ENCODE measurements at regions not wholly inside any gene's neighbourhood (a gene's known extent, or its start where the extent isn't known, plus 50 kb on each side); places are given as distances from the start of the nearest gene placed in this dataset.
"Not testable (repeated sequence)": the region's sequence is repeated elsewhere in the genome, so short reads cannot be mapped to it uniquely, and the experiment has no call there.

- H3K27ac ChIP-seq; intact Hi-C loops (cut with DNase I); H3K36me3 ChIP-seq; H3K4me1 ChIP-seq; DNase-seq; H3K9me3 ChIP-seq; ATAC-seq; H3K4me3 ChIP-seq; H3K27me3 ChIP-seq: not testable (repeated sequence)
- WGBS, 4 donors: 79 to 86% (median 82%) methylated on average over 7 of the region's 7 CpGs
Observed at GRCh38 chr1:91207691-91208090, 185.9 kb upstream of the ZNF644 start.

DNA sequence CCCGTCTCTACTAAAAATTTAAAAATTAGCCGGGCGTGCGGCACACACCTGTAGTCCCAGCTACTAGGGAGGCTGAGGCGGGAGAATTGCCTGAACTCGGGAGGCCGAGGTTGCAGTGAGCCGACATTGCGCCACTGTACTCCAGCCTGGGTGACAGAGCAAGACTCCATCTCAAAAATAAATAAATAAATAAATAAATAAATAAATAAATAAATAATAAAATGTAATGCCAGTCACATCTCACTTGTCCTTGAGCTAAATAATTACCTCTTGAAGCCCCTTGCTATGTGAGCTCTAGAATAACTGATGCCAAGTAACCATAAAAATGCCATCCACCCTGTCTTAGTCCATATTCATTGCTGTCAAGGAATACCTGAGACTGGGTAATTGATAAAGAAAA, 182.3 kb upstream of the ZNF644 start:
- H3K36me3 ChIP-seq; H3K4me3 ChIP-seq; H3K27me3 ChIP-seq; H3K27ac ChIP-seq; DNase-seq; H3K4me1 ChIP-seq; H3K9me3 ChIP-seq; intact Hi-C loops (cut with DNase I); ATAC-seq: not testable (repeated sequence)
- WGBS, 4 donors: 94 to 98% (median 97%) methylated on average over 9 of the region's 9 CpGs

GRCh38 chr1:91201694-91202093, 179.9 kb upstream of the ZNF644 start:
- no peak for DNase-seq
- Histone ChIP-seq H3K4me1 (no peaks in the 10 kb centered on the region), H3K27ac (no peak overlapping the region), H3K9me3 (no peaks in the 10 kb centered on the region), H3K4me3 (no peak overlapping the region), H3K27me3 (peaks cover 0 to 8% (median 0%) of the 10 kb centered on the region in 9 donors), H3K36me3 (no peaks in the 10 kb centered on the region)
- 69 to 76% (median 71%) methylated on average over 1 of the region's 1 CpG for WGBS, 4 donors
- no peak for ATAC-seq
- intact Hi-C loops (cut with DNase I): no loop called here
- TF ChIP-seq POLR2A (IDR thresholded peaks at IDR 0.05): no peak
- TF ChIP-seq, protein P1, sequence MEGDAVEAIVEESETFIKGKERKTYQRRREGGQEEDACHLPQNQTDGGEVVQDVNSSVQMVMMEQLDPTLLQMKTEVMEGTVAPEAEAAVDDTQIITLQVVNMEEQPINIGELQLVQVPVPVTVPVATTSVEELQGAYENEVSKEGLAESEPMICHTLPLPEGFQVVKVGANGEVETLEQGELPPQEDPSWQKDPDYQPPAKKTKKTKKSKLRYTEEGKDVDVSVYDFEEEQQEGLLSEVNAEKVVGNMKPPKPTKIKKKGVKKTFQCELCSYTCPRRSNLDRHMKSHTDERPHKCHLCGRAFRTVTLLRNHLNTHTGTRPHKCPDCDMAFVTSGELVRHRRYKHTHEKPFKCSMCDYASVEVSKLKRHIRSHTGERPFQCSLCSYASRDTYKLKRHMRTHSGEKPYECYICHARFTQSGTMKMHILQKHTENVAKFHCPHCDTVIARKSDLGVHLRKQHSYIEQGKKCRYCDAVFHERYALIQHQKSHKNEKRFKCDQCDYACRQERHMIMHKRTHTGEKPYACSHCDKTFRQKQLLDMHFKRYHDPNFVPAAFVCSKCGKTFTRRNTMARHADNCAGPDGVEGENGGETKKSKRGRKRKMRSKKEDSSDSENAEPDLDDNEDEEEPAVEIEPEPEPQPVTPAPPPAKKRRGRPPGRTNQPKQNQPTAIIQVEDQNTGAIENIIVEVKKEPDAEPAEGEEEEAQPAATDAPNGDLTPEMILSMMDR (IDR thresholded peaks at IDR 0.05): no peak

DNA sequence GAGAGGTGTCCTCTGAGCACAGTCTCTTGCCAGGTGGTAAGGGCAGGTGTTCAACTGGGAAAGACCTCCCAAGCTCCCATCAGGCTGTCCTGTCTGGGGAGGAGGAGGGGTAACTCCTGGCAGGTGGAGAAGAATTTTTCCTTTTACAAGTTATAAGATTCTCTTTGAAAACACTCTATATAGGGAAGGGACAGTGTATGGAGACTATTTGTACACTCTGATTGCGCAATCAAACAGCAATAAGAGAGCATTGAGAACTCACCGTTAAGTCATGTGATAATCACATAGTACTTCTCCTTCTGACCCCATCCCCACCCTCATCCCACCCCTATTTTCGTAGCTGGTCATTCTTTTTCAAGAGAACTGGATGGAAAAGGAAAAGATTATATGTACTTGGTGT, 179.3 kb upstream of the ZNF644 start:
- Histone ChIP-seq H3K27ac (no peak overlapping the region), H3K4me1 (no peaks in the 10 kb centered on the region), H3K4me3 (no peak overlapping the region), H3K9me3 (no peaks in the 10 kb centered on the region), H3K36me3 (no peaks in the 10 kb centered on the region), H3K27me3 (peaks cover 0 to 8% (median 0%) of the 10 kb centered on the region in 9 donors)
- no peak for ATAC-seq
- intact Hi-C loops (cut with DNase I): no loop called here
- no peak for DNase-seq
- TF ChIP-seq, protein P1 (IDR thresholded peaks at IDR 0.05): no peak
- no peak for TF ChIP-seq POLR2A (IDR thresholded peaks at IDR 0.05)
- WGBS, 4 donors: 64 to 71% (median 68%) methylated on average over 3 of the region's 3 CpGs

DNA sequence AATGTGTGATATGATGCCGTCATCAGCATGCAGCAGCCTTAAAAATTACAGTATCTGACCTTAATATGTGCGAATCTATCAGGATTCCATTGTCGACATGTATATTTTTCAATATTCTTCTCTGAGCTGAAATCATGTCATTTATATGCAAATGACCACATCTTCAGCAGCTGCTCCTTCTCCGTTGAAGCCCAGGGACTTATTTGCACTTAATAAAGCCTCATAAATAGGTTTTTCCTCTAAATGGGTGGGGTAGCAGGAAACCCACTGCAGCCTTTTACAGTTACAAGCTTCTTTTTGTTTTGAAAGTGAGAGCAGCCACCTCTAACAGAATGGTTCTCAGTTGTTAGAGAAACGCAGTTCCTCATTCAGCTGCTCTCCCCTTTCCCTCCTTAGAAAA, 178.8 kb upstream of the ZNF644 start:
- 65 to 73% (median 66%) methylated on average over 5 of the region's 5 CpGs for WGBS, 4 donors
- DNase-seq: no peak
- intact Hi-C loops (cut with DNase I): no loop called here
- Histone ChIP-seq H3K9me3 (no peaks in the 10 kb centered on the region), H3K4me3 (no peak overlapping the region), H3K27ac (no peak overlapping the region), H3K36me3 (no peaks in the 10 kb centered on the region), H3K27me3 (peaks cover 0 to 8% (median 0%) of the 10 kb centered on the region in 9 donors), H3K4me1 (no peaks in the 10 kb centered on the region)
- no peak for ATAC-seq
- no peak for TF ChIP-seq POLR2A (IDR thresholded peaks at IDR 0.05)
- TF ChIP-seq, protein P1 (IDR thresholded peaks at IDR 0.05): no peak
